Fibroblast of skin of left biceps (primary cell): ENCODE measurements at regions not wholly inside any gene's neighbourhood (a gene's known extent, or its start where the extent isn't known, plus 50 kb on each side); places are given as distances from the start of the nearest gene placed in this dataset.

Experiments
- DNase-seq, 2 experiments: peaks; one replicate each; pipeline ENCODE4 v3.0.0-alpha.2; 2013; ENCODE audit warnings: low read depth in 2 of 2

DNA sequence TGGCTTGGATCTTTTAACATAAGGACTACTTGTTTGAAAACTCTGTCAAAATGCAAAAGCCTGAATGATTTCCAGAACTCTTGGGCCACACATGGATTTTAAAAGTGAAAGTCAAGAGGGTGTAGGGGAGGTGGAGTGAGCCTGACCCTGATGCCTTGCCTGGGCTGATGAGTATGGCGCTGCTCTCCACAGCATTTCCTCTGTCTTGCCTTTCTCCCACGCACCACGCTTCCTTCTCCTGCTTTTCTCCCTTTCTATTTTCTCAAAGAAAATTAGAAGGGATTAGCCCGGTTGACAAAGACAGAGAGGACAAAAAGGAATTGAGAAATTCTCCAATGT lies 207.0 kb upstream of the CCDC68 start:
- DNase-seq, result no peak

DNA sequence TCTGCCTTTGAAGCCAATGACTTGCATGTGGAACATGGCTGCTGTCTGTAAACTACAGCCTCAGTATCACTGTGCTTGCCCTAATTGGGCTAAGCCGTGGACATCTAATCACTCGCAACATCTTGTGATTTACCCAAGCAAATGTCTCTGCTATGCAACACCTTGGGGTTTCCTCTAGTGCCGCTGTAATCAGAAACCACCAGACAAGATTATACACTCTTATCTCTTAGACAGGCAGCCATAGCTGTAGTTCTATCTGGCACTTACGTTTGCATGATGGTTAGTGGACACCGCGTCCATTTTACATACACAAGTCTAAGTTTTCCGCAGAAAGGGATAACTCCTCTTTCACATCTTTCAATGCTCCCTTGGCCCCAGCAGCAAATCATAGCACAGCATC lies 204.3 kb upstream of the CCDC68 start:
- no peak for DNase-seq

DNA sequence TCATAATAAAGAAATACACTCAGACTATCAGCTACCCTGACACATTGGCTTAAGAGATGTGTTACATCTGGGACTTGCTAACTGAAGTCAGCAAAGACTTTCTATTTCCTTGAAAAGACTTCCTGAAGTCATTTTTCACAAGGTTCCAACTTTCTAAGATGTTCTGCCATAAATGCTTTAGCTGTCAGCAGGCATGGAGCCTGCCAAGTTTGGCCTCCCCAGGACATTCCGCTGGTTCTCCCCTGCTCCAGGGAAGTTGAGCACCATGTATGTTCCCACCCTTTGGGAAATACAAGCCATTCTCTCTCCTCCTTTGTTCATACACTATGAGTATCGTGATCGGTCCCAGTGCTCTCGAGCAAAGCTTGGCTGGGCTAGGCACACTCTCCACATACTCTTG lies 202.7 kb upstream of the CCDC68 start:
- no peak for DNase-seq

DNA sequence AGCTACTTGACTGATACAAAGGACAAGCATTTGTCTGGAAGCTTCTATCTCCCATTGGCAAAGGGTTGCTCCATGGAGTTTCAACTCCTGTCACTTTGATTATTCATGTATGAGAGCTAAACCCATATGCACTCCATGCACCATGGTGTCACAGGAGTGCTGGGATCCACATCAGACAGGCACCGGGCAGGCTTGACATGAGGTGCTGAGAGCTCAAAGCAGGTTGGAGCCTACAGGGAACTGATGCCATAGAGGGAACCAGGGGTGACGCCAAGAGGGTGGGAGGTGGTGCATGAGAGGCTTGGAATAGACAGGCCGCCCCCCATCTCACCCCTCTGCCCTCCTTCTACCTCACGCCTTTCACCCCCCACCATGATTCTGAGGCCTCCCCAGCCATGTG lies 199.8 kb upstream of the CCDC68 start:
- DNase-seq, result no peak

DNA sequence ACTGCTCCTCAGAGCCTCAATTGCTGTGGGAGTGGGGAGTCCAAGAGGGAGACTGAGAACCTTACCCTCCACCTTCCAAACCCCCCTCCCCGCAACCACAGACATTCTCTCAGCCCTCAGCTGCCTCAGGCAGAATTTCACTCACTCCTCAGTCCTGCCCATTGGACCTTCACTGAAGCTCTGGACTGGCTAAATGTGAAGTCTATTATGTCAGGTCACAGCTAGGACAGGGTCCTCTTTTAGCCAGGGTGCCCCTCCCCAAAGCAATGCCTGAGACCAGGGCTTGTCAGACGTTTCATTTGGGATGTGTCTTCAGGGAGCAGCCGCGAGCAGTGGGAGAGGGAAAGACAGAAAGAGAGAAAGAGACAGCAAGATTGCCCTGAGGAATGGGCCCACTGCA lies 199.3 kb upstream of the CCDC68 start:
- DNase-seq, result no peak

DNA sequence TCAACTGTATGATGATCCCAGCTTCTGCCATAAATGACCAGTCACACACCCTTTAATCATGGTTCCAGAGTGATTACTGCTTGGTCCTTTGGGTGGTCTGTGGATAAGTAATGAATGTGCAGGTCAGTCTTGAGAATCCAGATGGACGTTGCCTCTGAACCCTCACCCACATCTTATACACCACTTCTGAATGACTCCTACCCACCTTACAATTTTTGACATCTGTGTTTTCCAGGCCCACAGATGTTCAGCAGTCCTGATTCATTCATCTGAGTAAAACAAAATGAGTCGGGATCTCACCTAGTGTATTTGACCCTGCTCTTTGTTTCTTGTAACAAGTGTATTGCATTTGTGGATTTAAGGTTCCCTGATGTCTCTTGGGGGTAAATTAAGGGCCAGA lies 194.1 kb upstream of the CCDC68 start:
- no peak for DNase-seq

DNA sequence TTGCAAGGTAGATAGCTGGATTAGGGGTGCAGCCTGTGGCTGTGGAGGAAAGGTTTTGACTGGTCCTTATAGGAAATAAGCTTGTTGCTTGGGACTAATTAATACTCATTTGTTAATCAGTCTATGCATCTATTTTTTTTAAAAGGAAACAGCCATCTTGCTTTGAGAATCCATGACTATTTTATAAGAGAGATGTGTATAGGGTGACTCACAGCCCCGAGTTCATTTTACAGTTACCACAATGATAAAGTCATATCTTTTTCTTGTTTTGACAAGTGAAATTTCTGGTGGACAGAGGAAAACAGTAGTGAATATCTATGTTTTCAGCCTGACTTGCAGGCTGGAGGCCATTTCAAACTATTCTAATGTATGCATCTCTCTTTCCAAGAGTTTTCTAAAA lies 193.5 kb upstream of the CCDC68 start:
- no peak for DNase-seq

DNA sequence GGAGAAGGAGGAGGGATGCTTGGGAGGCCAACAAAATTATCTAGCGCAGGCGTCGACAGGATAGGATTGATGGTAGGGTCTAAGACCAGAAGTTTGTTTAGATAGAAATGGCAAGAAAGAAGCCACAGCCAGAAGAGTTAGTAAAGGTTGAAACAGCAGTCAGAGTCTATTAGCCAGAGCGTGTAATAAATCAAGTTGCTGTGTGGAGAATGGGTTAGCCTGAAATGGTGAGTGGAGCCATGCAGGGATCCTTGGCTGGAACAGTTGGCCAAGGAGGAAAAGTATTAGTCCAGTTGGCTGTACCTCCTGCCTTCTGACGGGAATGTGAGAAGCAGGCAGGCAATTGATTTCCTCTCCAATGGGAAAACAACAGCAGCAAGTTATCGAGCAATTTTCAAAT lies 190.7 kb upstream of the CCDC68 start:
- DNase-seq, result no peak

DNA sequence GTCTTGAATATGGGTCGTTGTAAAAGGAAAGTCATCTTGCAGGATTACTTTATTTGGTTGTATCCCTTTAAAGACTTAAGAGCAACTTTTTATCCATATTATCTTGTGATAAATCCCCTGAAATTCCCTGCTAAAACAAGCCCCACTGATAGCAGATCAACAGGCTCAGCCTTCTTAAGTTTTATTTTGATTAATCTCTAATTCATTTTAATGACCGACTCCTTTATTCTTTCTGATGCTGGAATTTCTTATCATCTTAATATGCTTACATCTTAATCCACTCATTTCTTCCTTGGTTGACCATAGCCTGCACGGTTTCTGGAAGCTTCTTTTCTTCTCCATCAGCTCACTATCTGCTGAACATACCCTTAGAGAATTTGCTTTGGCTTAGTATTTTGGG lies 188.5 kb upstream of the CCDC68 start:
- DNase-seq, result no peak

DNA sequence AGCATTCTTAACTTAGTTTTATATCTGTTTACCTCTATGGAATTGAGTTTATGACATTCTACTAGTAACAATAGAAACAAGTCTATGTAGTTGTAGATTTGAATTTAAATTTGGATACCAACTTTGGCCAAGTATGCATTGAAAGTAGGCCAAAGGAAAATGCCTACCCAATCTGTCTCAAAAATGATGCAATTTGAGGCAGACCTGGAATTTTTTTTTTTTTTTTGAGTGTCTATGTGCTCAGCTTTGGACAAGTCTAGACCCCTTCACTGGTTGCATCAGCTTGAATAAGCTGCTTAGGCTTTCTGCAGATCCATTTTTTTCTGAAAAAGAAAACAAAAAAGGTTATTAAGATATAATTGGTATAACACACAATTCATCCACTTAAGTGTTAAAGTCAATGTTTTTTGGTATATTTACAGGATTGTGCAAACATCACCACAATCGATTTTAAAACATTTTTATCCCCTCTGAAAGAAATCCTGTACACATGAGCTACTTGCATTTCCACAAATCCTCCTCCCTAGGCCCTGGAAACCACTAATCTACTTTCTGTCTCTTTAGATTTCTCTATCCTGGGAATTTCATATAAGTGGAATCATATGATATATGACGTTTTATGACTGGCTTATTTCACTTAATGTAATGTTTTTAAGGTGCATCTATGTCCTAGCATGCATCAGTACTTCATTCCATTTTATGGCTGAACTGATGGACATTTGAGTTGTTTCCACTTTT lies 185.1 kb upstream of the CCDC68 start:
- no peak for DNase-seq

DNA sequence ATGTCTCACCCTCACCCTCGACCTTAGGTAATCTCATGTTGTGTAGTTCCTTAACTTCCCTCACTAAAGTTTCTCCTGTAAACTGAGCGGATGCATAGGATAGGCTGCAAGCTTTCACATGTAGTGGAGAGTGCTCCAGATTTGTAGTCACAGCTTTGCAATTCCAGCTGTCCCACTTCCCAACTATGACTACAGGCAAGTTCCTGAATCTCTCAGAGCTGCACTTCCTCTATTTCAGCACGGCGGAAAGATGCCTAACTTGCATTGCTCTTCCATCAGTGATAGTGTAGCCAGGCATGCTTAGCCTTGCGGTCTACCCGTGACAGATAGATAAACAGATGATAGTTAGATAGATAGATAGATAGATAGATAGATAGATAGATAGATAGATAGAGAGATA lies 183.1 kb upstream of the CCDC68 start:
- no peak for DNase-seq

DNA sequence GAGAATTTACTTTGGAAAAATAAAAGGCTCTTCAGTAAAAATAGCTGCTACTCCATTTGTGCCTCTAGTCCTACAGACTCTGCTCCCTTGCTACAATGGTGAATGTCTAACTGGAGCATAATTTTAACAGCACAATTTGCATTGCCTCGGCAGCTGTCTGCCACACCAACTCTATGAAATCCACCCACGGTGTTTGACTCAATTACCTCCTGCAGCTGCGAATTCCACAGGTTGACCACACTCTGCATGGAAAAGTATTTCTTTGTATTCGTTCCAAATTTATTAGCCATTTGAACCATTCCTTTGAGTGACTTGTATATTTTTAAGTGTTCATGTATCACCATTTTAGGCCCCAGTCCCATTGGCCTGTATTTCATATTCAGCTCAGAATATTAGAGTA lies 182.1 kb upstream of the CCDC68 start:
- no peak for DNase-seq

DNA sequence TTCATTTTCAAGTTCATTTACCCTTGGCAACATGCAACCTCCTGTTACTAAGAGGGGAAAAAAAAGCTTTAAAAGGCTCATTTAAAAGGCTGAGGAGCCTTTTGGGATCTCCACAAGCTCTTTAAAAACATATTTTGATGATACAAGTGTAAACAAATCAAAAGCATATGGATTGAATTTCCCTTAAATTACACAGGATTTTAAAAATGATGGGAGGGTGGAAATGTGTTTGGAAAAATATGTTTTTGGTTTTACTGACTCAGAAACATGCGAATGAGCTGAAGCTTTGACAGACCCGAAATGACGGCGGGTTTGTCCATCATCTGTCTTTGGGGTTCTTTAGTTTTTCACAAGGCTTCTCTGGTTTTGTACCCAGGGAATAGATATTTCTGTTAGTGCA lies 180.6 kb upstream of the CCDC68 start:
- no peak for DNase-seq

DNA sequence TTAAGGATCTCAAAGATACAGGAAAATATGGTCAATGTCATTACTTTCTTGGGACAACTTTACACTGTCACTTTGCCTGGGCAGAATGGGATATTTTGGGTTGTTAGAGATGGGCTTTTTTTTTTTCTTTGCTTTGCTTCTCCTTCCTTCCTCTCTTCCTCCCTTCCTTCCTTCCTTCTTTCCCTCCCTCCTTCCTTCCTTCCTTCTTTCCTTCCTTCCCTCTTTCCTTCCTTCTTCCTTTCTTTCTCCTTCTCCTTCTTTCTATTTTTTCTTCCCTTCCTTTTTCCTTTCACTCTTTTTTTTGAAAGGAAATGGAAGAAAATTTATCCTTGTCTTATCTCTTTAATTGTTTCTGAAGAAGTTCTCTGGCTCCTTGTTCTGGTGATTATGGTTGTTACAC lies 180.0 kb upstream of the CCDC68 start:
- no peak for DNase-seq

DNA sequence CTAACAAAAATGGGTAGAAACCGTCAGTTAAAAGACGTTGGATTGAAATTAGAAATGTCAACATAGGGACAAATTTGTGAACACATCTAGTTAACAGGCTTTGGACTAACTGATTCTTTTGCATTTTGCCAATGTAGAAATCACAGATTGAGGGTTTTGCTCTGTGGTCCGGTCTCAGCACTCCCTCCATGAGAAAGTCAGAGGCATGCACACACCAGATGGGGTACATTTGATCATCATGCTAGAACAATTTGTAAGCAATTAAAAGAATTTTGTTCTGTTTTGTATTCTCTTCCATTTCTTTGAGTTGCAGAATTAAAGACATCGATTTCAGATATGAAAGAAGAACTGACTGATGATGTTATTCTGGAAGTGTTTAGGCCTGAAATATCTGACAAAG lies 179.1 kb upstream of the CCDC68 start:
- DNase-seq, result no peak

DNA sequence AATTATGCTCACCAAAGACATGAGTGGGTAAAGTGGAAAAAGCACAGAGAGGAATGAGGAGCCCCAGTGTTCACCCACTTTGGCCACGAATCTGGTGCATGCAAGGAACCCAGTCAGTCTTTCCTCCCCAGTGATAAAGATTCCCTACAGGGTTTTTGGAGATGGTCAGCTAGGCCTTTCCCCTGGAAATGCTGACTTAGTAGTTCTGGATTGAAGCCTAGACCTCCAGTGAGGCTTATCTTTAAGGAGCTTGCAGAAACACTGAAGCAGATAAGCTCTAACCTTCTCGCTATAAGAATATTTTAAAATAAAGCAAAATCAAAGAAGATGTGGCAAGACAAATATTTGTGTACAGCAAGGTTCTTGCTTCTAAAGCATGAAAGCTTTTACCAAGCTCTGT lies 178.3 kb upstream of the CCDC68 start:
- DNase-seq, result no peak

DNA sequence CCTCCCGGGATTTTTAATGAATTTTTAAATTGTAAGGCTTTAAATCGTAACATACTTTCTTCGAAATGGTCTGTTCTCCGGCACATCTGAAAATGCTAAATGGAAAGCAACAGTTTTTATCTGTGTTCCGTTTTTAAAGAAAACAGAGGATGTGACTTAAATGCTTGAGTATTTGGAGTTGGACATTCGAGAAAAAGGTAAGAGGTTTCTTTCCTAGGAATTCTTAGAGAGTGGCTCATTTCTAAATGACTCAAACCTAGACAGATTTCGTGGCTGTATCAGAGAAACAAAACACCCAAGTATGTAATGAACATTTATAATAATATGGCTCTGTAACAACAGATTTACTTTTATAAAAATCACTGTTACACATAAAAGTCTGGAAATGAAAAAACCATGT lies 177.6 kb upstream of the CCDC68 start:
- DNase-seq, result no peak

DNA sequence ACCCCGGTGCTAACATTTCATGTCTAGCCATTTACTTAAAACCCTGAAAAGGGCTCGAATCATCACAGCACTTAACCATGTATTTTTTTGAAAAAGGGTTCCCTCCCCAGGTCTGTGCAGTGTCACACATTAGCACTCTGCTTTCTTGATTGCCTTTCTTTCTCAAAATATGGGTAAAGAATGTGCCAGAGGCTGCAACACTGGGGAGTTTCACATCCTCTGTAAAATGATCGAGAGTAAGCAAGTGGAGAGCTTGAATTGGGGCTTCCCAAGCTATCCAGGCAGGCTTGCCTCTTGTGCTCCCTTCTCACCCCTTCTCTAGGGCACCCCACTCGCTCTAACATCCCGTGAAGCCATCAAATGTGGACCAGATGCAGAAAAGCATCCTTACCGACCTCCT lies 177.0 kb upstream of the CCDC68 start:
- DNase-seq, result no peak

DNA sequence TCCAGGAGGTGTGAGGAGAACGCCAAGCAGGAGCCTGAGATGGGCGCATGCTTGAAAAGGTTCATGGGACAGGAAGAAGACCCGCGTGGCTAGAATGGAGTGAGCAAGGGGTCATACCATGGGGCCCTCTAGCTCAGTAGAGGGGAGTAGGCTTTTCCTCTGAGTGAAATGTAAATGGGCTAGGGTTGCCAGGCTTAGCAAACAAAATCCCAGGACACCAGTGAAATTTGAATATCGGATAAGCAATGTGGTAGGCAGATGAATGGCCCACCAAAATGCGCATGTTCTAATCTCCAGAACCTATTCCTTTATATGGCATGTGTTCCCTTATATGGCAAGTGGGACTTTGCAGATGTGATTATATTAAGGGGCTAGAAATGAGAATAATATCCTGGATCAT lies 174.1 kb upstream of the CCDC68 start:
- DNase-seq, result no peak

DNA sequence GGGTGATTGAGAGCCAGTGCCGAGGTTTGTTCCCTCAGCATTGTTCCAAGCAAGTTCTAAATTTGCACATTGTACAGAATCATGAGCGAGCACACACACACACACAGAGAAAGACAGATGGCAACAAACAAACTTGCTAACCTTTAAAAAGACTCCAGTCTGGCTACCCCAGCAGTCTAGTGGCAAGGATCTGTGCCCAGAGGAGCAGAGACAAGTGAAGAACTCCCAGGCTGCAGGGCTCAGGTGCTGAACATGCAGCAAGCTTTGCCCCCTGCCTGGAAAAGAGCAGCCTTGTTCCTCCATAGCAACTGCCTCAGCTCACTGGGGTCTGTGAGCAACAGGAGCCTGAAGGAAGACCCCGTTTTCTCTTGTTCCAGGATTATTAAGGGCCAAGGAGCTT lies 169.2 kb upstream of the CCDC68 start:
- DNase-seq, result no peak

DNA sequence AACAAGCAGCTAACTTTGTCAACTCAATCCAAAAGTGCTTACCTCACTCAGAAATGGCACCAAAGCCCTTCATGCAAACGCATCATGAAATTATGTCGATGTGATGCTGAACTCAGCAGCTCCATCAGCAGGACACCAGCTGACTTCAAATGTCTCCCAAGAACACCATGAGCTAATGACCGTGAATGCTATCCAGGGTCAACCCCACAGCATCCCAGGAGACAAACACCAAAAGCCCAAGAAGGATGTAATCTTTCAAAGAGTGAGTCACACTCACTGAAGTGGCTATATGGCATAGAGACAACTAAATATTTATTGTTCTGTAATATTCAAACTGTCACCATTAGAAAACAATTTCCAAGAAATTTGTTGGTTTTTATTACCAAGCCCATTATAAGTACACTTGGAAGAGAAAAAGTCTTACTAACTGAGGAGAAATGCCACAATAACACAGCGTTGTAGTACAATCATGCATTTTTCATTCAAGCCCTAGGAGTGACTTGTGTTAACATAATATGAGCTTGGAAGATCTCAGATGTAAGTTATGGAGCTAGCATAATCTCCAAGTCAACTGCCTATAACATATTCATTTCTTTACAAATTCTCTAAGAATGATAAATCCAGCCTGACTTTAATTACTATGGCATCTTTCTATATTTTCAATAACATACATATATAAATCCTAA lies 165.0 kb upstream of the CCDC68 start:
- DNase-seq, result no peak

DNA sequence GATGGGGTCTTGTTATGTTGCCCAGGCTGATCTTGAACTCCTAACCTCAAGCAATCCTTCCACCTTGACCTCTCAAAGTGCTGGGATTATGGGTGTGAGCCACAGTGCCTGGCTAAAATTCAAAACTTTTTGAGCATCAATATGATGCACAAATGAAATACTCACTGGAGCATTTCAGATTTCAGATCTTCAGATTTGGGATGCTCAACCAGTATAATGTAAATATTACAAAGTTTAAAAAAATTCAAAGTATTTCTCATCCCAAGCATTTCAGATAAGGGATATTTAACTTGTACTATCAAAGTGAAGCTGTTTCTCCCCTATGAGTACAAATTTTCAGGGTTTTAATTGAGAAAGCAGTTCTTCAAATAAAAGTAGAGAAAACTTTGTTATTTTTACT lies 164.1 kb upstream of the CCDC68 start:
- DNase-seq, result no peak

DNA sequence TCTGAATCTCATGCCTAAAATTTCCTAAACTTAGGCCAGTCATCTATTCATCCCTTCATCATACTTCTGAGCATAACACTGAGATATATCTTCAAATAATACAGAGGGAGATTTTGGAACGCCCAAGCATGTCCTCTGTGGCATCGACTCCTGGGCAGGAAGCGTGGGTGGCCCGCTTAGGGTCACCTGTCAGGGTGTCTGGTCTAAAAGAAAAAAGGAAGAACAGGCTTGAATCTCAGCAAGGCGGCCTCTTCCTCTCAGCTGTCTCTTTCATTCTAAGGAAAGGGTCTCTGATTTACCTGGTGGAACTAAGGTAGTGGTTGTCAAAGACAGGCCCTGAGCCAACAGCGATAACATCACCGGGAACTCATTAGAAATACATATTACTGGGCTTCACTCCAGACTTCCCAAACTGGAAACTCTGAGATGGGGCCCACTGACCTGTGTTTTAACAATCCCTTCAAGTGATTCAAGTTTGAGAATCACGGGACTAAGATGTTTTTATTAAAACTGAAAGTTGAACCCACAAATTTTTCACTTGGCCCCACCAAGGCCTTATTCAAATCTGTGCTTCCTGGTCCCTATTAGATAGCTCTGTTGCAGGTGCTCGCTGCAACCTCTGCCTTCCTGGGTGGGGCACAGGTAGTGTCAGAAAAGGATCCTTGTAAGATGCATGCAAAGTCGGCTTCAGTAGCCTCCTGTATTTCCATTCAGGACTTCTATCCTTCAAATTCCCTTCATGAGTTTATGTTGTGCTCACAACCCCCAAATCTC lies 162.3 kb upstream of the CCDC68 start:
- DNase-seq, result no peak
